Caco-2 (cell line): ENCODE measurements at regions not wholly inside any gene's neighbourhood (a gene's known extent, or its start where the extent isn't known, plus 50 kb on each side); places are given as distances from the start of the nearest gene placed in this dataset.

Source experiments
- BruUV-seq: library from RNA; stranded (reverse); fragments of 400-500 nt; replicated peaks from 2 replicates; lab custom pipeline; 2021; lab: Mats Ljungman, UMichigan
- CTCF ChIA-PET: fragments of 300-600 bp; sonication (Branson Sonifier 250); formaldehyde crosslinking; loops from one replicate; lab custom pipeline; 2022; ENCODE audit warnings: antibody characterized with exemption; lab: Charles Lee
- POLR2A ChIA-PET: fragments of 300-600 bp; sonication (Branson Sonifier 250); formaldehyde crosslinking; loops from one replicate; lab custom pipeline; 2022; ENCODE audit warnings: antibody characterized with exemption; lab: Charles Lee
- DNase-seq, 2 experiments: peaks; one replicate each; pipeline versions ENCODE4 v3.0.0 to v3.0.0-alpha.2; 2020 to 2022
- H3K27me3 ChIP-seq: replicated peaks from 2 replicates; pipeline ENCODE4 v1.6.0; 2011; ENCODE audit warnings: low read length; ENCODE audit not compliant: control insufficient read depth, insufficient read depth
- H3K36me3 ChIP-seq: 2 replicates; pipeline ENCODE4 v1.5.1; 2011; ENCODE audit warnings: low read length; ENCODE audit not compliant: control insufficient read depth, insufficient read depth
- H3K4me1 ChIP-seq: fragments of 250-450 bp; sonication (Bioruptor Pico); 2 replicates; pipeline ENCODE4 v1.5.1; 2020; ENCODE audit warnings: mild to moderate bottlenecking
- H3K4me3 ChIP-seq: 2 replicates; pipeline ENCODE4 v1.5.1; 2011; ENCODE audit warnings: low read depth, mild to moderate bottlenecking, control low read depth, low read length
- H3K9me3 ChIP-seq: fragments of 250-450 bp; sonication (Bioruptor Pico); 2 replicates; pipeline ENCODE4 v1.5.1; 2020; ENCODE audit warnings: mild to moderate bottlenecking, moderate library complexity
- H3K27ac Mint-ChIP-seq: one replicate; pipeline ENCODE4 v1.8.0; 2022; ENCODE audit warnings: mixed read lengths; ENCODE audit not compliant: unreplicated experiment
- H3K27me3 Mint-ChIP-seq: one replicate; pipeline ENCODE4 v1.8.0; 2022; ENCODE audit warnings: mixed read lengths; ENCODE audit not compliant: insufficient read depth, unreplicated experiment
- H3K36me3 Mint-ChIP-seq: one replicate; pipeline ENCODE4 v1.8.0; 2022; ENCODE audit warnings: mild to moderate bottlenecking, mixed read lengths; ENCODE audit not compliant: insufficient read depth, unreplicated experiment
- H3K4me1 Mint-ChIP-seq: one replicate; pipeline ENCODE4 v1.8.0; 2022; ENCODE audit warnings: low read depth, mixed read lengths; ENCODE audit not compliant: unreplicated experiment
- H3K4me3 Mint-ChIP-seq: one replicate; pipeline ENCODE4 v1.8.0; 2022; ENCODE audit warnings: mild to moderate bottlenecking, moderate library complexity, mixed read lengths; ENCODE audit not compliant: unreplicated experiment
- H3K9me3 Mint-ChIP-seq: one replicate; pipeline ENCODE4 v1.8.0; 2022; ENCODE audit warnings: mixed read lengths; ENCODE audit not compliant: unreplicated experiment
- CTCF ChIP-seq, 2 experiments: fragments of 200-600 bp in 1 of 2; IDR thresholded peaks; 1 replicate in 1 of 2; 2 replicates in 1 of 2; pipeline versions ENCODE4 v1.5.1 to v1.8.0; 2011 to 2022; ENCODE audit warnings: antibody characterized with exemption in 1 of 2, control low read depth in 1 of 2, inconsistent platforms in 1 of 2, low read depth in 1 of 2, low read length in 1 of 2, mild to moderate bottlenecking in 1 of 2, moderate library complexity in 1 of 2; ENCODE audit not compliant: insufficient read depth in 1 of 2, severe bottlenecking in 1 of 2, unreplicated experiment in 1 of 2
- intact Hi-C: fragments of 100-400 bp; cut with micrococcal nuclease; formaldehyde crosslinking; loops from one replicate; pipeline ENCODE4 v1.10.0; 2022; ENCODE audit not compliant: unreplicated experiment

GRCh38 chr2:147716906-147717305, 127.9 kb upstream of the ACVR2A start:
- ChIA-PET POLR2A (no interaction called here), CTCF (no interaction called here)
- BruUV-seq = no TSS peak
- Histone ChIP-seq H3K27me3 (no peaks in the 10 kb centered on the region), H3K36me3 (no peaks in the 10 kb centered on the region), H3K9me3 (no peaks in the 10 kb centered on the region), H3K4me1 (no peaks in the 10 kb centered on the region), H3K4me3 (no peak overlapping the region)
- Mint-ChIP-seq H3K36me3 (no peaks in the 10 kb centered on the region), H3K4me3 (no peak overlapping the region), H3K27ac (no peak overlapping the region), H3K4me1 (peaks cover 10% of the 10 kb centered on the region), H3K27me3 (peaks cover 8% of the 10 kb centered on the region), H3K9me3 (peaks cover 11% of the 10 kb centered on the region)
- intact Hi-C loops = no loop called here
- no peak for TF ChIP-seq CTCF (IDR thresholded peaks at IDR 0.05; ENCODE audit: insufficient read depth in 1 of 2, low read depth in 1 of 2, low read length in 1 of 2, severe bottlenecking in 1 of 2, unreplicated experiment in 1 of 2)
- no peak for DNase-seq

DNA sequence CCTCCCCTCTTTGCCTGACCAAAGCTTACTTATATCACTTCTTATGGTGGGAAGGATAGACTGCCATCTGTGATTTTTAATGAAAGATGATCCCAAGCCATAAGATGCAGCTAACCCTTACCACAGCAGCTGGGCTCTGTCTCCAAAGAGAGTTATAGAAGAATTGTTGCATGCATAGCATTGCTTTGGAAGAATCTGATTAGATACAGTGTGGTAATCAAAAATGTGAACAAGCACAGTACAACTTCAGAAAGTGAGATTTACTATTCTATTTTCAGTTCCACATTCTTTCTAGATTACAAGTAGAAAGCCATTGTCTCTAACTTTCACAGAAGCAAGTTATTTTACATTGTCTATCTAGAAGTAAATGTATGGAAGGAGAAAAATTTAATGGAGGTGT, 129.0 kb upstream of the ACVR2A start:
- POLR2A ChIA-PET = no interaction called here
- H3K4me1 ChIP-seq = no peaks in the 10 kb centered on the region
- intact Hi-C loops = no loop called here
- no peak overlapping the region for H3K4me3 Mint-ChIP-seq
- no TSS peak for BruUV-seq
- peaks cover 20% of the 10 kb centered on the region for H3K4me1 Mint-ChIP-seq
- no peak overlapping the region for H3K27ac Mint-ChIP-seq
- no peaks in the 10 kb centered on the region for H3K36me3 ChIP-seq
- H3K27me3 ChIP-seq = no peaks in the 10 kb centered on the region
- no peak overlapping the region for H3K4me3 ChIP-seq
- H3K36me3 Mint-ChIP-seq = no peaks in the 10 kb centered on the region
- H3K9me3 Mint-ChIP-seq = peaks cover 21% of the 10 kb centered on the region
- TF ChIP-seq CTCF (IDR thresholded peaks at IDR 0.05; ENCODE audit: insufficient read depth in 1 of 2, low read depth in 1 of 2, low read length in 1 of 2, severe bottlenecking in 1 of 2, unreplicated experiment in 1 of 2) = no peak
- DNase-seq = no peak
- H3K27me3 Mint-ChIP-seq = peaks cover 8% of the 10 kb centered on the region
- H3K9me3 ChIP-seq = no peaks in the 10 kb centered on the region
- CTCF ChIA-PET = no interaction called here

DNA sequence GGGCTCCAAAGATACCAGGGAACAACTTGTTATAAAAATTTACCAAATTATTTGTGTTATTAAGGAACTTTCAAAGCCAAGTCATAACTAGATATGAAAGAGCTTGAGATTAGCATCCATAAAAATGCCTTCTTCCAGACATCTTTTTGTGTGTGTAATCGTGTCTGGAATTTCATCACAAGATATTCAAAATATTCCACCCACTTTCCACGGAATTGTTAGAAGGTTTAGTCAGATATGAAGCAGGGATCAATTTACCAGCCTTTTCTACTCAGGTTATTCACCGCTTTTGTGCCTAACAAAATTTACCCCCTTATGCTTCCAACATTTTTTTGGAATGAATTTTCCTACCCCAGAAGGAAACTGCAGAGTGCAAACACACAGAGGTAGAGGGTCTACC, 130.2 kb upstream of the ACVR2A start:
- Mint-ChIP-seq H3K36me3 (no peaks in the 10 kb centered on the region), H3K9me3 (peaks cover 21% of the 10 kb centered on the region), H3K27me3 (peaks cover 8% of the 10 kb centered on the region), H3K4me1 (peaks cover 20% of the 10 kb centered on the region), H3K27ac (no peak overlapping the region), H3K4me3 (no peak overlapping the region)
- Histone ChIP-seq H3K27me3 (no peaks in the 10 kb centered on the region), H3K9me3 (no peaks in the 10 kb centered on the region), H3K4me3 (no peak overlapping the region), H3K36me3 (no peaks in the 10 kb centered on the region), H3K4me1 (no peaks in the 10 kb centered on the region)
- no peak for TF ChIP-seq CTCF (IDR thresholded peaks at IDR 0.05; ENCODE audit: insufficient read depth in 1 of 2, low read depth in 1 of 2, low read length in 1 of 2, severe bottlenecking in 1 of 2, unreplicated experiment in 1 of 2)
- no peak for DNase-seq
- BruUV-seq = no TSS peak
- ChIA-PET CTCF (no interaction called here), POLR2A (no interaction called here)
- intact Hi-C loops = no loop called here
